GM12878 (cell line): ENCODE measurements at regions not wholly inside any gene's neighbourhood (a gene's known extent, or its start where the extent isn't known, plus 50 kb on each side); places are given as distances from the start of the nearest gene placed in this dataset.

Experiments
- ATAC-seq: fragments of 200-7000 bp; cut with Tn5 transposase; 3 replicates; pipeline ENCODE4 v1.9.1; 2020; ENCODE audit warnings: mild to moderate bottlenecking, moderate library complexity
- BruUV-seq: library from RNA; stranded (reverse); fragments of 400-500 nt; replicated peaks from 2 replicates; lab custom pipeline; 2021; lab: Mats Ljungman, UMichigan
- CTCF ChIA-PET: fragments of 300-600 bp; sonication (Branson Sonifier 250); formaldehyde crosslinking; extraction: SDS; loops from one replicate; lab custom pipeline; 2021; ENCODE audit warnings: inconsistent platforms; lab: Yijun Ruan, JAX
- POLR2A ChIA-PET: fragments of 350-600 bp; formaldehyde crosslinking; extraction: SDS; loops from one replicate; lab custom pipeline; 2021; ENCODE audit warnings: inconsistent platforms; lab: Charles Lee
- RAD21 ChIA-PET: fragments of 300-600 bp; sonication (Branson Sonifier 250); formaldehyde crosslinking; loops from one replicate; lab custom pipeline; 2023; ENCODE audit warnings: antibody characterized with exemption; ENCODE audit not compliant: unreplicated experiment; lab: Charles Lee
- SMC1A ChIA-PET: fragments of 300-600 bp; sonication (Branson Sonifier 250); formaldehyde crosslinking; loops from one replicate; lab custom pipeline; 2023; ENCODE audit not compliant: unreplicated experiment, uncharacterized antibody; lab: Charles Lee
- DNase-seq: peaks from one replicate; pipeline ENCODE4 v3.0.0-alpha.2; 2011; ENCODE audit warnings: low read depth, low spot score
- FAIRE-seq: peaks from 3 replicates; lab custom pipeline; 2011; peaks lifted over from hg19 to GRCh38; lab: Jason Lieb, UNC
- H2AFZ ChIP-seq: 2 replicates; pipeline ENCODE4 v1.6.0; 2011; ENCODE audit warnings: low read depth, low read length, control low read depth; ENCODE audit not compliant: control insufficient read depth
- H3K27ac ChIP-seq: 2 replicates; pipeline ENCODE4 v1.5.1; 2011; ENCODE audit warnings: control low read depth; ENCODE audit not compliant: control insufficient read depth, insufficient read depth
- H3K27me3 ChIP-seq, 2 experiments: replicated peaks in 1 of 2; 2 replicates each; pipeline versions ENCODE4 v1.6.0 to v1.6.1; 2011; ENCODE audit warnings: low read length in 1 of 2; ENCODE audit not compliant: control insufficient read depth in 2 of 2, insufficient read depth in 2 of 2
- H3K36me3 ChIP-seq, 2 experiments: 2 replicates each; pipeline ENCODE4 v1.5.1; 2011; ENCODE audit warnings: low read length in 1 of 2; ENCODE audit not compliant: control insufficient read depth in 2 of 2, insufficient read depth in 2 of 2
- H3K4me1 ChIP-seq: 2 replicates; pipeline ENCODE4 v1.6.1; 2011; ENCODE audit warnings: mild to moderate bottlenecking, low read length, moderate library complexity, mixed read lengths; ENCODE audit not compliant: control insufficient read depth, insufficient read depth
- H3K4me2 ChIP-seq: 2 replicates; pipeline ENCODE4 v1.6.0; 2011; ENCODE audit warnings: control low read depth; ENCODE audit not compliant: control insufficient read depth, insufficient read depth
- H3K4me3 ChIP-seq: fragments of 200-600 bp; sonication (generic); 2 replicates; pipeline ENCODE4 v1.5.1; 2016
- H3K79me2 ChIP-seq: 2 replicates; pipeline ENCODE4 v1.6.0; 2011; ENCODE audit warnings: low read length; ENCODE audit not compliant: control insufficient read depth, insufficient read depth
- H3K9ac ChIP-seq: 2 replicates; pipeline ENCODE4 v1.8.0; 2011; ENCODE audit warnings: low read length, control low read depth, mixed read lengths; ENCODE audit not compliant: control insufficient read depth, insufficient read depth
- H3K9me3 ChIP-seq: replicated peaks from 3 replicates; pipeline ENCODE4 v1.5.1; 2011; ENCODE audit warnings: mild to moderate bottlenecking, low read length; ENCODE audit not compliant: control insufficient read depth, insufficient read depth
- H4K20me1 ChIP-seq: 2 replicates; pipeline ENCODE4 v1.6.0; 2011; ENCODE audit not compliant: control insufficient read depth, insufficient read depth
- BRCA1 ChIP-seq: IDR thresholded peaks from 2 replicates; pipeline ENCODE4 v1.6.1; 2011; ENCODE audit warnings: low read depth, low read length, improper control_type of control experiment
- HCFC1 ChIP-seq: fragments of 150-350 bp; IDR thresholded peaks from 2 replicates; pipeline ENCODE4 v1.6.1; 2014; ENCODE audit warnings: low read length
- IKZF1 ChIP-seq: fragments of 450-650 bp; conservative IDR thresholded peaks from 2 replicates; pipeline ENCODE4 v1.6.1; 2017; ENCODE audit warnings: antibody characterized with exemption, mild to moderate bottlenecking
- KDM1A ChIP-seq: fragments of 200-600 bp; sonication (generic); IDR thresholded peaks from 2 replicates; pipeline ENCODE4 v1.6.1; 2016; ENCODE audit warnings: borderline replicate concordance
- NR2C1 ChIP-seq: fragments of 450-650 bp; IDR thresholded peaks from 2 replicates; pipeline ENCODE4 v1.6.1; 2017; ENCODE audit warnings: antibody characterized with exemption, mild to moderate bottlenecking, moderate library complexity
- POLR2AphosphoS5 ChIP-seq: IDR thresholded peaks from 2 replicates; pipeline ENCODE4 v1.6.1; 2011; ENCODE audit warnings: mild to moderate bottlenecking, low read length, inconsistent platforms
- RBBP5 ChIP-seq: fragments of 200-600 bp; sonication (generic); conservative IDR thresholded peaks from 2 replicates; pipeline ENCODE4 v1.6.1; 2016
- RUNX3 ChIP-seq: IDR thresholded peaks from 2 replicates; pipeline ENCODE4 v1.6.1; 2012; ENCODE audit warnings: low read length, inconsistent platforms
- SMAD5 ChIP-seq: IDR thresholded peaks from 2 replicates; pipeline ENCODE4 v1.6.1; 2016; ENCODE audit warnings: antibody characterized with exemption, low read depth
- SMC3 ChIP-seq: IDR thresholded peaks from 2 replicates; pipeline ENCODE4 v1.6.1; 2011; ENCODE audit warnings: low read length, improper control_type of control experiment, borderline replicate concordance
- WRNIP1 ChIP-seq: IDR thresholded peaks from 2 replicates; pipeline ENCODE4 v1.6.1; 2011; ENCODE audit warnings: low read depth, low read length, improper control_type of control experiment, borderline replicate concordance
- ZNF217 ChIP-seq: fragments of 450-650 bp; IDR thresholded peaks from 2 replicates; pipeline ENCODE4 v1.6.1; 2017; ENCODE audit warnings: antibody characterized with exemption, mild to moderate bottlenecking
- WGBS: methylation state at CpG from one replicate; pipeline ENCODE4 v1.1.6; 2016; ENCODE audit warnings: low lambda C conversion rate; ENCODE audit not compliant: insufficient replicate concordance, insufficient coverage; ENCODE audit errors: missing lambda C conversion rate; 5-methylcytosine and 5-hydroxymethylcytosine counted together
- in situ Hi-C: fragments of 300-500 bp; cut with MboI; formaldehyde crosslinking; loops from 9 replicates; pipeline ENCODE4 v1.14.3; 2018; ENCODE audit warnings: mixed read lengths
- intact Hi-C: fragments of 100-400 bp; cut with micrococcal nuclease; formaldehyde crosslinking; loops from one replicate; pipeline ENCODE4 v1.14.2; 2022; ENCODE audit not compliant: unreplicated experiment
- TF ChIP-seq, protein P1 (sequence below): IDR thresholded peaks from 2 replicates; pipeline ENCODE4 v1.6.1; 2011; ENCODE audit warnings: borderline replicate concordance, low read depth, mild to moderate bottlenecking, moderate library complexity, low read length; ENCODE audit not compliant: insufficient read depth, poor library complexity, severe bottlenecking
- TF ChIP-seq, protein P2 (sequence below): fragments of 450-650 bp; IDR thresholded peaks from 2 replicates; pipeline ENCODE4 v1.6.1; 2016; ENCODE audit warnings: mild to moderate bottlenecking, moderate library complexity, borderline replicate concordance

- SMC1A ChIA-PET, result interaction anchor here (0.8 to 1.4 kb wide), 4 partner anchors 8 to 56 kb away, joined by 3 to 4 read pairs (median 4); no protein-coding TSS in a partner anchor
- Histone ChIP-seq H2AFZ (no peak overlapping the region), H3K27me3 (peaks cover 0 to 2% of the 10 kb centered on the region in 2 experiments; a peak in 2 of 4 replicates), H3K27ac (no peak overlapping the region), H3K4me2 (no peak overlapping the region), H3K4me1 (no peaks in the 10 kb centered on the region), H3K79me2 (no peaks in the 10 kb centered on the region), H3K9ac (no peak overlapping the region), H3K9me3 (no peaks in the 10 kb centered on the region), H4K20me1 (no peaks in the 10 kb centered on the region), H3K36me3 (no peaks in the 10 kb centered on the region), H3K4me3 (no peak overlapping the region)
- POLR2A ChIA-PET, result no interaction called here
- ATAC-seq (no peak), FAIRE-seq (no peak), DNase-seq (no peak)
- CTCF ChIA-PET, result interaction anchor here (1.1 kb wide), 1 partner anchor 348 kb away, joined by 3 read pairs; no protein-coding TSS in a partner anchor
- intact Hi-C loops, result no loop called here
- TF ChIP-seq HCFC1 (no peak), IKZF1 (no peak), WRNIP1 (no peak), ZNF217 (no peak), RBBP5 (no peak), POLR2AphosphoS5 (no peak), SMC3 (no peak), NR2C1 (no peak), BRCA1 (no peak), SMAD5 (no peak), KDM1A (no peak), RUNX3 (no peak)
- TF ChIP-seq, protein P1, sequence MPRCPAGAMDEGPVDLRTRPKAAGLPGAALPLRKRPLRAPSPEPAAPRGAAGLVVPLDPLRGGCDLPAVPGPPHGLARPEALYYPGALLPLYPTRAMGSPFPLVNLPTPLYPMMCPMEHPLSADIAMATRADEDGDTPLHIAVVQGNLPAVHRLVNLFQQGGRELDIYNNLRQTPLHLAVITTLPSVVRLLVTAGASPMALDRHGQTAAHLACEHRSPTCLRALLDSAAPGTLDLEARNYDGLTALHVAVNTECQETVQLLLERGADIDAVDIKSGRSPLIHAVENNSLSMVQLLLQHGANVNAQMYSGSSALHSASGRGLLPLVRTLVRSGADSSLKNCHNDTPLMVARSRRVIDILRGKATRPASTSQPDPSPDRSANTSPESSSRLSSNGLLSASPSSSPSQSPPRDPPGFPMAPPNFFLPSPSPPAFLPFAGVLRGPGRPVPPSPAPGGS, result no peak
- TF ChIP-seq, protein P2, sequence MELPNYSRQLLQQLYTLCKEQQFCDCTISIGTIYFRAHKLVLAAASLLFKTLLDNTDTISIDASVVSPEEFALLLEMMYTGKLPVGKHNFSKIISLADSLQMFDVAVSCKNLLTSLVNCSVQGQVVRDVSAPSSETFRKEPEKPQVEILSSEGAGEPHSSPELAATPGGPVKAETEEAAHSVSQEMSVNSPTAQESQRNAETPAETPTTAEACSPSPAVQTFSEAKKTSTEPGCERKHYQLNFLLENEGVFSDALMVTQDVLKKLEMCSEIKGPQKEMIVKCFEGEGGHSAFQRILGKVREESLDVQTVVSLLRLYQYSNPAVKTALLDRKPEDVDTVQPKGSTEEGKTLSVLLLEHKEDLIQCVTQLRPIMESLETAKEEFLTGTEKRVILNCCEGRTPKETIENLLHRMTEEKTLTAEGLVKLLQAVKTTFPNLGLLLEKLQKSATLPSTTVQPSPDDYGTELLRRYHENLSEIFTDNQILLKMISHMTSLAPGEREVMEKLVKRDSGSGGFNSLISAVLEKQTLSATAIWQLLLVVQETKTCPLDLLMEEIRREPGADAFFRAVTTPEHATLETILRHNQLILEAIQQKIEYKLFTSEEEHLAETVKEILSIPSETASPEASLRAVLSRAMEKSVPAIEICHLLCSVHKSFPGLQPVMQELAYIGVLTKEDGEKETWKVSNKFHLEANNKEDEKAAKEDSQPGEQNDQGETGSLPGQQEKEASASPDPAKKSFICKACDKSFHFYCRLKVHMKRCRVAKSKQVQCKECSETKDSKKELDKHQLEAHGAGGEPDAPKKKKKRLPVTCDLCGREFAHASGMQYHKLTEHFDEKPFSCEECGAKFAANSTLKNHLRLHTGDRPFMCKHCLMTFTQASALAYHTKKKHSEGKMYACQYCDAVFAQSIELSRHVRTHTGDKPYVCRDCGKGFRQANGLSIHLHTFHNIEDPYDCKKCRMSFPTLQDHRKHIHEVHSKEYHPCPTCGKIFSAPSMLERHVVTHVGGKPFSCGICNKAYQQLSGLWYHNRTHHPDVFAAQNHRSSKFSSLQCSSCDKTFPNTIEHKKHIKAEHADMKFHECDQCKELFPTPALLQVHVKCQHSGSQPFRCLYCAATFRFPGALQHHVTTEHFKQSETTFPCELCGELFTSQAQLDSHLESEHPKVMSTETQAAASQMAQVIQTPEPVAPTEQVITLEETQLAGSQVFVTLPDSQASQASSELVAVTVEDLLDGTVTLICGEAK, result no peak
- no TSS peak for BruUV-seq
- whole genome bisulfite sequencing, result 50% methylated on average over 2 of the region's 2 CpGs
- RAD21 ChIA-PET, result interaction anchor here (1.2 kb wide), 1 partner anchor 204 kb away, joined by 3 read pairs; no protein-coding TSS in a partner anchor
- in situ Hi-C loops, result no loop called here
Observed at GRCh38 chr11:95501761-95502266, 270.8 kb upstream of the SESN3 start.
